Posterior vena cava (tissue), 2 donors: ENCODE measurements at regions not wholly inside any gene's neighbourhood (a gene's known extent, or its start where the extent isn't known, plus 50 kb on each side); places are given as distances from the start of the nearest gene placed in this dataset.
"Not testable (repeated sequence)": the region's sequence is repeated elsewhere in the genome, so short reads cannot be mapped to it uniquely, and the experiment has no call there.

Experiments used
- DNase-seq: peaks from one replicate; pipeline ENCODE4 v3.0.0-alpha.2; 2020; ENCODE audit warnings: low spot score
- intact Hi-C, 2 donors: fragments of 100-400 bp; cut with DNase I; formaldehyde crosslinking; loops; one replicate each; pipeline versions ENCODE4 v1.14.1 to v1.14.2; 2022 to 2023
- donor health status: DM: yes; HTN: yes; CAD: no.
- donor health status: DM: yes; HTN: yes; CAD: no.

DNA sequence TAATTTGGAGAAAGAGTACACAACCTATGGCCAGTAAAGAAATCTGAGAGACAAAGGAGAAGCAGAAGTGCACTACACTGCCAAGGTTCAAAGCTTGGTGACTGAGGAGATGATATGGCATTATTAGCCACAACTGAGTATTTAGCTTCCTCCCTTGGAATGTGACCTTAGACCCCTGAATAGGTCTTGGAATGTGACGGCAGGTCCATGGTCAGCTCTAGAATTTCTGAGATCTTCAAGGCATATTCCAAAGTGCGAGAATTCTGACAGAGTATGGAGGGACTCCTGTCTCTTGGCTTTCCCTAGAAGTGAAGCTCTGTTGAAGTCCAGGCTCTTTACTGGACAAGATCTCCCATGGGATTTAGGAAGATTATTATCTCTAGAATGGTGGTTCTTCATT is 130.0 kb upstream of the FN1 start:
- intact Hi-C loops: no loop called here
- DNase-seq: no peak

DNA sequence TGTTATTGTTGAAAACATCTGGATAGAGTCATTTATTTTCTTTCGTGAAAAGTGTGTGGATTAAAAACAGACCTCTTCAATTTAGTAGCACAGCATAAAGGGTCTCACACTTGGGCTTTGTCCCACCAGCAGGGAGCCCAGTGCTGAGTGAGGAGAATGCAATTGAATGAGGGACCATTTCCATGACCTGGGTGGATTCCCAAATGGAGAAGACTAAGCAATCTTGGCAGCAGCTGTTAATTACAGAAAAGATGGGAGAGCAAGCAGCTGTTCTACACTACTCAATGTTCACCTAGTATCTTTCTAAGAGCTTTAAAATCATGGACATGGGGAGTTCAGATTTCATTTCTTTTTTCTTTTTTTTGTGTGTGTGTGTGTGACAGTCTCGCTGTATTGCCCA is 121.8 kb upstream of the FN1 start:
- DNase-seq: no peak
- intact Hi-C loops: loop anchor here in 1 of 2 donors (5.0 kb wide), 1 partner anchor 1420 kb away; no protein-coding TSS in a partner anchor

DNA sequence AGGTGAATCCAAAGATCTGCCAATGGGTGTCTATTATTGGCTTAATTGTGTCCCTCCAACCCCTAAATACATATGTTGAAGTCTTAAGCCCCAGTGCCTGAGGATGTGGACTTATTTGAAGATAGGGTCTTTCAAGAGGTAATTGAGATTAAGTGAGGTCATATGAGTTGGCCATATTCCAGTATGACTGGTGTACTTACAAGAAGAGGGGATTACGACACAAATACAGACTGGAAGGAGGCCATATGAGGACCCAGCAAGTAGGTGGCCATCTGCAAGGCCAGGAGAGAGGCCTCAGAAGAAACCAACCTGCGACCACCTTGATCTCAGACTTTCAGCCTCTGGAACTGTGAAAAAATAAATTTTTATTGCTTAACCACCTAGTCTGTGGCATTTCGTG is 121.1 kb upstream of the FN1 start:
- no peak for DNase-seq
- intact Hi-C loops: loop anchor here in 1 of 2 donors (5.0 kb wide), 1 partner anchor 1420 kb away; no protein-coding TSS in a partner anchor

DNA sequence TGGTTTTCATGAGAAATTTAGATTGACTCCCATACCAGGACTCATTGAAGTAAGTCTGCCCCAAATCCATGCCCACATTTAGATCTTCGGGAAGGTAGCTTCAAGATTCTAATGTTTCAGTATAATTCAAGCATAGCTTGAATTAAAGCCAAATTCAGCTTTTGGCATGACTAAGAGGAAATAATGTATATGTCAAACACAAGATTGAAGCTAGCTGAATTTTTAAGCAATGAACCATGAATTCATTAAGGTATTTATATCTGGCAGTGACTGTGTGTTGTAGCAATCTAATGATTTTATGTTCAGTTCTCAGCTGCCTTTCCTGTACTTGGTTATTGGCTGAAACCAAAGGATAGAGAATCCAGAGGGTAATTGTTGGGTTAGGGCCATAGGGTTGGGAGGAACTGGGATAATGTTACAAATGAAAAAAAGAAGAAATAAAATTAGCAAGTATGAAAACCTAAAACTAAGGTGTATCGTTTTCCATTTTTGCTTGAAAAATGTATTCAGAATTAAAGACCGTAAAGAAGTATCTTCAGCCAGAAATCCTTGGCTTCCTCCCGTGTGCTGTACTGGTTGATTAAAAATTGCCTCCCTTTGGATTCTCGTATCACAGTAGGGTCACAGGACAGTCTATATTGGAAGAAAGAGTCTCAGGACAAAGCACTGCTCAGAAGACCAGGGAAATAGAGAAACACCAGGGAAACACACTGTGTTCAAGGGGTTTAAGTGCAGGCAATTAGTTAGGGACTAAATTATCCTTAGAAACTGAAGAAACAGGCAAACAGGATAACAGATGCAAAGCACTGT is 119.0 kb upstream of the FN1 start:
- DNase-seq: no peak
- intact Hi-C loops: loop anchor here in 1 of 2 donors (5.0 kb wide), 1 partner anchor 1418 kb away; no protein-coding TSS in a partner anchor

DNA sequence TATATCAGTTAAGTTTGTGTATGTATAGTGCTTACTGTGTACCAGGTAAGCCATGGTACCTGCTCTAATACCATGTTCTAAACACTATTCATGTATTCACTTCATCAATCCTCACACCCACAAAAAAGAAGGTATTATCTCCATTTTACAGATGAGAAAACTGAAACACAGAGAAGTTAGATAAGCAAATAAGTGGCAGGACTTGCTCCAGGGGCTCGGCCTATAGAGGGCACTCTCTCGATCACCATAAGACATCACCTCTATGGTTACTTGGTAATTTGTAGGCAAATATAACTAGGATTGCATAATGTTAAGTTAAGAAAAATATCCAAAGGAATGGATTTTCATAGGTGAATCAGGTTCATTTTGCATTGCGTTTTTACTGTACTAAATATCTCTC is 118.1 kb upstream of the FN1 start:
- DNase-seq: no peak
- intact Hi-C loops: no loop called here

DNA sequence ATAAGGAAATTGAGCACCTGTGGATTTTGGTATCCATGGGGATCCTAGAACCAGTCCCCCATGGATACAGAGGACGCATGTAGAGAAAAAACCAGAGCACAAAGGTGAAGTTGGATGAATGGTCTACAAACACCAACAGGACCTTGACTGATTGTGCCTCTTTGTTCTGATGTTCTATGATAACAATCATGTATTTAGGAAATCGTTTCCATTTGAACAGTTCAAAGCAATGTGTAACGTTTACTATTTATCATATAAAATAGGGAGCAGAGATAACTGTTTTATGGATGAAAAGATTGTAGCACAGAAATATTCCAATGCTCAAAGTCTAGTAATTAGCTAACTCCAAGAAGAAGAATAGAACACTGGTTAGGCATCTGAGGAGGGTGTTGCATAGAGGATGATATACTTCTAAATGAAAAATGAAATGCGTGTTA is 116.3 kb upstream of the FN1 start:
- no peak for DNase-seq
- intact Hi-C loops: no loop called here

DNA sequence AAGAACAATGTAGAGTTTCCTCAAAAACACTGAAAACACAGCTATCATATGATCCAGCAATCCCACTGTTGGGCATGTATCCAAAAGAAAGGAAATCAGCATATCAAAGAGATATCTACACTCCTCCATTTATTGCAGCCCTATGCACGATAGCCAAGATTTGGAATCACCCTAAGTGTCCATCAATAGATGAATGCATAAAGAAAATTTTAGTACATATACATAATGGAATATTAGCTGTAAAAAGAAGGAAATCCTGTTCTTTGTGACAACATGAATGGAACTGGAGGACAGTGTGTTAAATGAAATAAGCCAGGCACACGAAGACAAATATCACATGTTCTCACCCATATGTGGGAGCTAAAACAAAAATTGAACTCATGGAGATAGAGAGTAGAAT is 114.5 kb upstream of the FN1 start:
- intact Hi-C loops: no loop called here
- no peak for DNase-seq

DNA sequence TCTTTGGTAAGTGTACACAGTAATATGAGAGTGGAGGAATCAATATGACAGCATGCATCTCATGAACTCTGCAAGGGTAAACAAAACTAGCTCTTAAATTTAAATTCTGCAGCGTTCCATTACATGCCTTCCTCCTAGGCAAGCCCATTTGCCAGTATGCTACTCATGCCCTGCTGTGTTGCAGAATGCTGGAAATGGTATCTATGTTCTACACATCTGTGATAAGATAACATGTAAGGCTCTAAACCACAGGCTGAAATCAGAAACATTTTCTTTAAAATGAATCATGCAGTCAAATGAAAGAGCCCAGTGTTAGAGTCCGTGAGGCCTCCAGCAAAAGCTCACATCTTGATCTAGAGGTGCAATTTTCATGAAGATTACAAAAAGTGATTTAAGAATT is 112.8 kb upstream of the FN1 start:
- intact Hi-C loops: no loop called here
- no peak for DNase-seq

DNA sequence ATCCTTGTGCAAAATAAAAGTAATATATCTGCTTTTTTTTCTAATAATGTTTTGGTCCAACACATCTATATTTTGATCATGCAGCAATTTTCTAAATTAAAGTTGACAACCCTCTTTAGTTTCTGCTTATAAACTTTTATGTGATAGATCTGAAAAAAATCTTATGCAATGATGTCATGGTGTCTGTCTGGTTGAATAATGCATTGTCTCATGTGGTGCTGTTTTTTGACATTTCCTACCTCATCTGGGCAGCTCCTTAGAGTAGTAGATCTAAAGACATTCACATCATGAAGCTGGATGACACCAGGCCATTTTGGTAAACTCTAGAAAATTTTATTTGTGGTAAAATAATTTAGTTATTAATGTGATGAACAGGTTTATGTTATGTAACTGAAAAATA is 106.8 kb upstream of the FN1 start:
- intact Hi-C loops: no loop called here
- DNase-seq: no peak

DNA sequence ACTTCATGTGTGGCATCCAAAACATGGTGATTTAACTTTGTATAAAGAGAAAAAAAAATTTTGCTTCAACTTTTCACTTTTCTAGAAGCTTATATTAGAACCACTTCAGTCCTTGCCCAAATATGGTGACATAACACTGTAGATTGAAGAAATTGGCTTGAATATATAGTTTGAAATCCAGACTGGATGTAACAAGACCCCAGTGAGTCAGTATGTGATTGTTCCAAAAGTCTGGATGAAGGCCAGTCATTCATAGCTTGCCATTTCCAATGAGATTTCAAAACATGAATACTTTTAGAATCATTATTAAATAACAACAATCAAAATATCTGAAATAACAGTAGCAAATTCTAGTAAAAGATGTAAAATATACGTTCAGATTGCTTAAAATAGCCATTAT is 104.8 kb upstream of the FN1 start:
- DNase-seq: no peak
- intact Hi-C loops: no loop called here

DNA sequence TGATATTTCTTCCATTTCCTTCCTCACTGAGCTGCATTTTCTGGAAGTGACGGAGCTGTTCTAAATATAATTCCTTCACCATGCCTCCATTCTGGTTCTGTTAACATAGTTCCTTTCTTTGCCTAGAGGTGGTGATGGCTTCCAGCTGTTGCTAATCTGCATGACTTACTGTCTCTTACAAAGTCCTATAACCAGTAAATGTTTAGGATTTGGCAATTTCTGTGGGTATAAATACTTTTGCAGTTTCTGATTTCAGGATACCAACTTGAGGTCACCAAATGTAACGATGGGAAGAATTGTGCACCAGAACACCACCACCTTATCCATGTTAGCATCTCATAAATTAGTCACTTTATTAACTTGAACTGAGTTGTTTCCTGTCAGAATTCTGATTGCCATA is 101.7 kb upstream of the FN1 start:
- intact Hi-C loops: no loop called here
- no peak for DNase-seq

DNA sequence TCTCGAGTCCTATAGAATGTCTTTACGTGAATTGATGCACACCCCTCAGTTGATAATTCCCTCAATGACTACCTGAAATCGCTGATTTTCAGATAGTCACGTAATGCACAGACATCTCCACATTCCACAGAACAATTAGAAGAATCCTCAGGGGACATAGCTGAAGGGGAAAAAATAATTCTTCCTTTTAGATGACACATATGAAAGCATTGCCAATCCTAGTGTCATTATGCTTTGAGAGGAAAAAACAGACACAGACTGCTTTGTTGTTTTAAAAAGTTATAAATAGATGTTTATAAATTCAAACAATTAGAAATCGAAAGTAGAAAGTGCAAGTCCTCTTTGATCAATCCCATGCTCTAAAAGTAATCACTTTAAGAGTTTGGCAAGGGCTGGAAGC is 100.6 kb upstream of the FN1 start:
- intact Hi-C loops: no loop called here

DNA sequence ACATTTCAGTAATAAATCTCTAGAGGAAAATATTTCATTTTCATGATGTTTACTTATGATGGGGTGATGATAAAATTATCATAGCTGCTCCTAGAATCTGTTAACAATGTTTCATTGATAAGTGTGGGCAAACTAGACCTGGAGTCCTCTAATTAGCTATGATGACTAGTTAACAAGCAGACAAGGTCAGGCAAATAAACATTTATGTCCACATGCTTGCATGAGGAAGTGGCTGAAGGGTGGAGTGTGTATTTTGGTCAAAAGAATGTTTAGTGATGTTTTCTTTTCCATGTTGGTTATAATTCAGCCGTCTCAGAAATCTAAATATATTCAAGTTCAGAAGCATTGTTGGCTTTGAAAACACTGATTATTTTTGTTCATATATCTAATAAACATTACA is 99.9 kb upstream of the FN1 start:
- no peak for DNase-seq
- intact Hi-C loops: no loop called here

More for the DNA sequence above, 100.6 kb upstream of the FN1 start:
- DNase-seq: no peak

DNA sequence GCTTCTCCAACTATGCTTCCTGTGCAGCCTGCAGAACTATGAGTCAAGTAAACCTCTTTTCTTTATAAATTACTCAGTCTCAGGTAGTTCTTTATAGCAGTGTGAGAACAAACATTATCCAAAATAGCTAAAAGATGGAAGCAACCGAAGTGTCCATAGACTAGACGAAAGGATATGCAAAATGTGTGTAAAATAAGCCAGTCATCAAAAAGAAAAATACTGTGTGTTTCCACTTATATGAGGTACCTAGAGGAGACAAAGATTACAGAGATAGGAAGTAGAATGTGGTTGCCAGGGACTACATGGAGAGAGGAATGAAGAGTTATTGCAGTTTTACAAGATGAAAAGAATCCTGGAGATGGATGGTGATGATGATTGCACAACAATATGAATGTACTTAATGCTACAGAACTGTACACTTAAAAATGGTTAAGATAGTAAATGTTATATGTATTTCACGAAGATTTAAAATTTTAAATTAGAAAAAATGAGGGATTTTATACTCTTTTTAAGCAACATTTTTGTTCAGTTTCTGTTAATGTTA is 99.3 kb upstream of the FN1 start:
- intact Hi-C loops: no loop called here
- no peak for DNase-seq

DNA sequence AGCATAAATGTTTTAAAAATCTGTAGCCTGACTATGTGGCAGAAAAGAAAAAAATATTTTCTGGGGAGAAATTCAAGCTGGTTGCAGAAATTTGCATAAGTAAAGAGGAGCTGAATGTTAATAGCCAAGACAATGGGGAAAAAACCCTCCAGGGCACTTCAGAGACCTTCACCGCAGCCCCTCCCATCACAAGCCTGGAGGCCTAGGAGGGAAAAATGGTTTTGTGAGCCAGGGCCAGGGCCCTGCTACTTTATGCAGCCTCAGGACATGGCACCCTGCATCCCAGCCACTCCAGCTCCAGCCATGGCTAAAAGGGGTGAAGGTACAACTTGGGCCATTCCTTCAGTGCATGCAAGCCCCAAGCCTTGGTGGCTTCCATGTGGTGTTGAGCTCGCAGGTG is 97.8 kb upstream of the FN1 start:
- intact Hi-C loops, DNase-seq: not testable (repeated sequence)

DNA sequence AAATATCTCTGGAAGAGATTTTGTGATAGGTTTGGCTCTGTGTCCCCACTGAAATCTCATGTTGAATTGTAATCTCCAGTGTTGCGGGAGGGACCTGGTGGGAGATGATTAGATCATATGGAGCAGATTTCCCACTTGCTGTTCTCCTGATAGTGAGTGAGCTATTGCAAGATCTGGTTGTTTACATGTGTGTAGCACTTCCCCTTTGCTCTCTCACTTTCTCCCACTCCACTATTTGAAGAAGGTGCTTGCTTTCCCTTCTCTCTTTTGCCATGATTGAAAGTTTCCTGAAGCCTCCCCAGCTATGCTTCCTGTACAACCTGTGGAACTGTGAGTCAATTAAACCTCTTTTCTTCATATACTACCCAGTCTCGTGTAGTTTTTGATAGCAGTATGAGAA is 97.0 kb upstream of the FN1 start:
- DNase-seq: no peak
- intact Hi-C loops: no loop called here

DNA sequence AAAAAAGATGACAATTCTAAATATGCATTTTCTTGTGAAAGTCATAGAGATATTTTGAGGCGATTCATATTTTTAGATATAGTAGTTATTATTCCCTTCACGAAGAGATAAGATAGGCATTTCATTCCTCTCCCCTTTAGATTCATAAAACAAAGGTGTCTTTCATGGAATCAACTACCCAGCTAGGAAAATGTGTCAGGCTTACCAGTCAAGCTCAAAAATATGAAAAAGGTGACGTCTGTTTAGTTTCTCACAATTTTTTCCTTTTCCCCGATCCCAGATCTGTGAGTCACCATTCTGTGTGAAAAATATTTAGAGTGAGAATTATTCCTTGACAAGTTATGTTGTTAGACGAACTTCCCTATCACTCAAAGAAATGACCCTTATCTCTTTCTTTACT is 95.4 kb upstream of the FN1 start:
- DNase-seq: no peak
- intact Hi-C loops: no loop called here

DNA sequence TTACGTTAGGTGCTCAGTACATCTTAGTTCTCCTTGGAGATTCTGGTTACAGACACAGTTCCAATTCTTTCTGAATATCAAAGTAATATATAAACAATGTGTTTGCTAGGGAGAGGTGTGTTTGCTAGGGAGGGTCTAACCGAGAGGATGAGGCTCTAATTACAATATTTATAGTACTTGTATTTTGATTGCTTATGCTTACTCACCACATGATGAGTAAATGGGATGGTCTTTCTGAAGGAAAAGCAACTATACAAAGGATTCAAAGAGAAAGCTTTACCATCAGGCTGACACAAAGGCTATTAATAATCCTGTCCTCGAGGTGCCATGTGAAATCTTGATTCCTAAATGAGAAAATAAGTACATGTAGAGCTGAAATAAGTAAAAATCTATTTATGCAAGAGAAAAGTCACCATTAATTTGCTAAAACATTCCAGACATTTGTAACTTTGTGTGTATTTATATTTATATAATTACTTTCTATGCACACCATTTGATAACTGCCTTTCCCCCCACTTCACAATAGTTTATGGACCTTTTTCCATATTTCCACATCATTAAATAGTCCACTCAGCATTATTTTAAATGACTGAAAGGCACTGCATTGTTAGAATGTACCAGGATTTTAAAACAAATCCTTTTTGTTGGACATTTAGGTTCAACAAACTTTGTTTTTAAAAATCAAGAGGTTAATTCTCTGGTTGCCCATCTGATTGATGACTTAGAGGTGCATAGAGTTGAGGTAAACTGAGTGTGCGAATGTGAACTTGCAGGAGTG is 94.5 kb upstream of the FN1 start:
- no peak for DNase-seq
- intact Hi-C loops: no loop called here

DNA sequence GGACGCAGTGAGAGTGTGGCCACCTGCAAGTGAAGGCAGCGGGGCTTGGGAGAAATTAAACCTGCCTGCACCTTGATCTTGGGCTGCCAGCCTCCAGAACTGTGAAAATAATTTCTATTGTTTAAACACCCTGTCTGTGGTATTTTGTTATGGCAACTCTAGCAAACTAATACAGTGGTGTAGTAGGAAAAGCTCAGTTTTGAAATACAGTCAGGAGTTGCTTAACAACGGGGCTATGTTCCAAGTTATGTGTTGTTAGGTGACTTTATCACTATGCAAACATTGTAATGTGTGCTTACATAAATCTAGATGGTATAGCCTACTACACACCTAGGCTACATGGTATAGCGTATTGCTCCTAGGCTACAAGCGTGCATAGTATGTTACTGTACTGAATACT is 93.4 kb upstream of the FN1 start:
- DNase-seq: no peak
- intact Hi-C loops: no loop called here

DNA sequence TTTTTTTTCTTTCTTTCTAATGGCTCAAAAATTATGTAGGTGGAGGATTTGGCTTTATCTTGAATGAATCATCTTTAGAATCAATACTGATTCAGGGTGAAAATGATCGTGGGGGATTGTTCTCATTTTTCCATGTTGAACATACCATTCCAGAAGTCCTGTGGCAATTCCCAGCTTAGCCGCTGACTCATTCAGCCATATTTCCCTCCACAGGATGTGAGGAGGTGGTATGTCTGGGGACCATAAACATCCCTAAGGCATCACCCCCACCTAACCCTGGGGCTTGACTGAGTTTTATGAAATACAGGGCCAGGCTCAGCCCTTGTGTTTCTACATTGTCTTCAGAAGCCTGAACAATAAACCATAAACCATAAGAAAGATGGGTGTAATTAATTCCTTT is 92.7 kb upstream of the FN1 start:
- intact Hi-C loops: no loop called here
- no peak for DNase-seq

DNA sequence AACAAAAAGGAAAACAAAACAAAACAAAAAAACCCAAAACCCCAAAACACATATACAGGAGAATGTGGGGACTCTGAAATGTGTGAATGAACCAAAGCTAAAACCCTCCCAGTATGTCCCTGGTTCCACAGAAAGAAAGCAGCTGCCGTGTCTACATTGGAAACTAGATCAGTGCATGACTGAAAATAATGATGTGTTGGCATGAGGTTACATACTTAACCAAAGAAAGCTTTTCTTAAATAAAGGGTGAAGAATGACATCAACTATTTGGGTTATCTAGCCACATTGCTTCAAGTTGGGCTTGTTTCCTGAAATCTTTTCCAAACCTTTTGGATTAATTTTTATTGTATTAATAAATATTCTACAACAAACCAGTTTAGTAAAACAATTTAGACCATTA is 91.9 kb upstream of the FN1 start:
- intact Hi-C loops: no loop called here
- DNase-seq: no peak
